ENCODE measurements at regions not wholly inside any gene's neighbourhood (a gene's known extent, or its start where the extent isn't known, plus 50 kb on each side); places are given as distances from the start of the nearest gene placed in this dataset.

GRCh38 chr9:88605512-88606362 lies 70.8 kb downstream of the NXNL2 start:
- no peaks in the 10 kb centered on the region for H3K4me1 Mint-ChIP-seq
- Histone ChIP-seq H3K27ac (ENCODE audit: low read length in 2 of 2) (no peak overlapping the region), H3K4me2 (replicated peaks; ENCODE audit: low read depth, low read length, poor library complexity, severe bottlenecking) (no peak overlapping the region), H4K20me1 (ENCODE audit: control insufficient read depth, insufficient read depth, low read length, poor library complexity, severe bottlenecking) (no peaks in the 10 kb centered on the region), H3K9me3 (ENCODE audit: control extremely low read depth in 1 of 3, control insufficient read depth in 2 of 3, insufficient read depth in 1 of 3, low read length in 2 of 3) (no peaks in the 10 kb centered on the region), H3K9ac (ENCODE audit: low read length) (no peak overlapping the region), H3K79me2 (ENCODE audit: control insufficient read depth, insufficient read depth, low read length) (no peaks in the 10 kb centered on the region), H2AFZ (ENCODE audit: insufficient read depth, low read depth, low read length, poor library complexity, severe bottlenecking) (no peak overlapping the region), H3K36me3 (replicated peaks in 1 of 2; ENCODE audit: control extremely low read depth in 1 of 2, control insufficient read depth in 1 of 2, extremely low read depth in 1 of 2, insufficient read depth in 2 of 2, low read length in 1 of 2) (no peaks in the 10 kb centered on the region), H3K27me3 (replicated peaks in 1 of 4; ENCODE audit: control extremely low read depth in 1 of 4, control insufficient read depth in 3 of 4, insufficient read depth in 4 of 4, low read length in 3 of 4) (no peaks in the 10 kb centered on the region), H3K4me3 (ENCODE audit: control extremely low read depth in 1 of 5, extremely low read depth in 1 of 5, insufficient read depth in 1 of 5, low read depth in 2 of 5, low read length in 4 of 5) (no peak overlapping the region), H3K4me1 (ENCODE audit: control insufficient read depth in 2 of 2, insufficient read depth in 2 of 2, low read length in 2 of 2) (no peaks in the 10 kb centered on the region)
- ATAC-seq (ENCODE audit: low read depth): no peak
- CTCF ChIA-PET: interaction anchor here (0.9 to 1.4 kb wide), 2 partner anchors 10 to 27 kb away, joined by 3 to 5 read pairs; no protein-coding TSS in a partner anchor
- intact Hi-C loops (cut with micrococcal nuclease): no loop called here
- POLR2A ChIA-PET: no interaction called here
- no peak overlapping the region for H3K4me3 Mint-ChIP-seq
- no peak overlapping the region for H3K27ac Mint-ChIP-seq
- H3K27me3 Mint-ChIP-seq: peaks cover 5% of the 10 kb centered on the region
- no peak for TF ChIP-seq CTCF (IDR thresholded peaks at IDR 0.05)
- TF ChIP-seq EZH2 (IDR thresholded peaks at IDR 0.05; ENCODE audit: borderline replicate concordance, insufficient read depth, low read depth, low read length, poor library complexity, severe bottlenecking): no peak
- no peaks in the 10 kb centered on the region for H3K9me3 Mint-ChIP-seq (ENCODE audit: insufficient read depth)
- no peak for DNase-seq
- WGBS (ENCODE audit: insufficient coverage): 68% methylated on average over 3 of the region's 8 CpGs

DNA sequence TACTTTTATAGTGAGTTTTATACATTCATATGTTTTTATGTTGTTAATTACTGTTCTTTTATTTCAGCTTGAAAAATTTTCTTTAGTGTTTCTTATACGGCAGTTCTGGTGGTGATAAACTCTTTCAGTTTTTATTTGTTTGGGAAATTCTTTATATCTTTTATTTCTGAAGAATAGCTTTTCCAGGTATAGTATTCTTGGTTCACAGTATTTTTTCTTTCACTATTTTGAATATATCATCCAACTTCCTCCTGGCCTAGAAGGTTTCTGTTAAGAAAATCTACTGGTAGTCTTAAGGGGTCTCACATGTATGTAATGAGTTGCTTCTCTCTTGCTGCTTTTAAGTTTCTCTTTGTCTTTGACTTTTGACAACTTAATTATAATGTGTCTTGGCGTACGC lies 79.4 kb downstream of the NXNL2 start:
- no peak overlapping the region for H3K27ac ChIP-seq (ENCODE audit: low read length in 2 of 2)
- no peaks in the 10 kb centered on the region for H3K27me3 ChIP-seq (replicated peaks in 1 of 4; ENCODE audit: control extremely low read depth in 1 of 4, control insufficient read depth in 3 of 4, insufficient read depth in 4 of 4, low read length in 3 of 4)
- ChIA-PET POLR2A (no interaction called here), CTCF (no interaction called here)
- H3K36me3 ChIP-seq (replicated peaks in 1 of 2; ENCODE audit: control extremely low read depth in 1 of 2, control insufficient read depth in 1 of 2, extremely low read depth in 1 of 2, insufficient read depth in 2 of 2, low read length in 1 of 2): no peaks in the 10 kb centered on the region
- no peaks in the 10 kb centered on the region for H3K4me1 ChIP-seq (ENCODE audit: control insufficient read depth in 2 of 2, insufficient read depth in 2 of 2, low read length in 2 of 2)
- no peak overlapping the region for H3K4me3 ChIP-seq (ENCODE audit: control extremely low read depth in 1 of 5, extremely low read depth in 1 of 5, insufficient read depth in 1 of 5, low read depth in 2 of 5, low read length in 4 of 5)
- peaks cover 21% of the 10 kb centered on the region for H3K9me3 Mint-ChIP-seq (ENCODE audit: insufficient read depth)
- WGBS (ENCODE audit: insufficient coverage): no CpG with 5 or more reads among the region's 3 CpGs
- H4K20me1 ChIP-seq (ENCODE audit: control insufficient read depth, insufficient read depth, low read length, poor library complexity, severe bottlenecking): no peaks in the 10 kb centered on the region
- no peaks in the 10 kb centered on the region for H3K79me2 ChIP-seq (ENCODE audit: control insufficient read depth, insufficient read depth, low read length)
- peaks cover 9% of the 10 kb centered on the region for H3K27me3 Mint-ChIP-seq
- no peak overlapping the region for H3K27ac Mint-ChIP-seq
- H3K4me3 Mint-ChIP-seq: no peak overlapping the region
- no peak overlapping the region for H3K4me2 ChIP-seq (replicated peaks; ENCODE audit: low read depth, low read length, poor library complexity, severe bottlenecking)
- ATAC-seq (ENCODE audit: low read depth): no peak
- no peak for TF ChIP-seq CTCF (IDR thresholded peaks at IDR 0.05)
- no peak for TF ChIP-seq EZH2 (IDR thresholded peaks at IDR 0.05; ENCODE audit: borderline replicate concordance, insufficient read depth, low read depth, low read length, poor library complexity, severe bottlenecking)
- no peaks in the 10 kb centered on the region for H3K4me1 Mint-ChIP-seq
- no peak overlapping the region for H3K9ac ChIP-seq (ENCODE audit: low read length)
- DNase-seq: no peak
- peaks cover 2 to 22% (median 16%) of the 10 kb centered on the region in 3 donors for H3K9me3 ChIP-seq (ENCODE audit: control extremely low read depth in 1 of 3, control insufficient read depth in 2 of 3, insufficient read depth in 1 of 3, low read length in 2 of 3)
- intact Hi-C loops (cut with micrococcal nuclease): no loop called here
- no peak overlapping the region for H2AFZ ChIP-seq (ENCODE audit: insufficient read depth, low read depth, low read length, poor library complexity, severe bottlenecking)

Data from B cell (primary cell).